ENCODE measurements at regions not wholly inside any gene's neighbourhood (a gene's known extent, or its start where the extent isn't known, plus 50 kb on each side); places are given as distances from the start of the nearest gene placed in this dataset.

- TF ChIP-seq STAT3 (IDR thresholded peaks at IDR 0.05; ENCODE audit: low read depth, low read length) (no peak), CREM (IDR thresholded peaks at IDR 0.05; ENCODE audit: low read depth) (peak; percentile 45; the same call in 1 of the 2 replicates), TCF12 (IDR thresholded peaks at IDR 0.05; ENCODE audit: low read depth, low read length) (no peak), TAF1 (IDR thresholded peaks at IDR 0.05; ENCODE audit: borderline replicate concordance, low read depth, low read length) (no peak), POLR2AphosphoS5 (IDR thresholded peaks at IDR 0.05; ENCODE audit: low read length) (no peak), NR2F1 (conservative IDR thresholded peaks at IDR 0.05) (no peak), ZSCAN29 (IDR thresholded peaks at IDR 0.05) (no peak), NFIC (IDR thresholded peaks at IDR 0.05; ENCODE audit: low read depth, low read length) (no peak), ZNF687 (IDR thresholded peaks at IDR 0.05) (no peak), BCL11A (IDR thresholded peaks at IDR 0.05; ENCODE audit: low read depth, low read length) (no peak), EP300 (IDR thresholded peaks at IDR 0.05; ENCODE audit: borderline replicate concordance in 1 of 2, control insufficient read depth in 1 of 2, low read depth in 2 of 2, low read length in 2 of 2) (no peak), IRF4 (IDR thresholded peaks at IDR 0.05; ENCODE audit: low read depth, low read length) (no peak), ZZZ3 (IDR thresholded peaks at IDR 0.05; ENCODE audit: control insufficient read depth, insufficient read length, low read depth) (no peak), MXI1 (IDR thresholded peaks at IDR 0.05; ENCODE audit: low read depth, low read length) (no peak), ZNF217 (IDR thresholded peaks at IDR 0.05) (no peak), MAX (IDR thresholded peaks at IDR 0.05; ENCODE audit: low read depth, low read length) (no peak), ESRRA (IDR thresholded peaks at IDR 0.05; ENCODE audit: low read length) (no peak), IRF5 (IDR thresholded peaks at IDR 0.05; ENCODE audit: borderline replicate concordance) (no peak), SREBF1 (IDR thresholded peaks at IDR 0.05; ENCODE audit: low read length) (no peak), MEF2B (IDR thresholded peaks at IDR 0.05; ENCODE audit: partially characterized antibody, poor library complexity, severe bottlenecking) (no peak), BRCA1 (IDR thresholded peaks at IDR 0.05; ENCODE audit: low read depth, low read length) (no peak), SUZ12 (IDR thresholded peaks at IDR 0.05; ENCODE audit: unreplicated experiment) (no peak), CBFB (IDR thresholded peaks at IDR 0.05; ENCODE audit: low read depth) (peak; percentile 56; the same call in 1 of the 2 replicates), ATF2 (IDR thresholded peaks at IDR 0.05; ENCODE audit: low read length) (no peak), TBL1XR1 (IDR thresholded peaks at IDR 0.05; ENCODE audit: low read depth, low read length) (no peak), JUNB (IDR thresholded peaks at IDR 0.05) (no peak), MYB (IDR thresholded peaks at IDR 0.05; ENCODE audit: borderline replicate concordance, low read depth, low read length) (no peak)
Observed at GRCh38 chr7:72493850-72494661, 81.9 kb upstream of the CALN1 start (continued).
